ENCODE measurements at regions not wholly inside any gene's neighbourhood (a gene's known extent, or its start where the extent isn't known, plus 50 kb on each side); places are given as distances from the start of the nearest gene placed in this dataset.

DNA sequence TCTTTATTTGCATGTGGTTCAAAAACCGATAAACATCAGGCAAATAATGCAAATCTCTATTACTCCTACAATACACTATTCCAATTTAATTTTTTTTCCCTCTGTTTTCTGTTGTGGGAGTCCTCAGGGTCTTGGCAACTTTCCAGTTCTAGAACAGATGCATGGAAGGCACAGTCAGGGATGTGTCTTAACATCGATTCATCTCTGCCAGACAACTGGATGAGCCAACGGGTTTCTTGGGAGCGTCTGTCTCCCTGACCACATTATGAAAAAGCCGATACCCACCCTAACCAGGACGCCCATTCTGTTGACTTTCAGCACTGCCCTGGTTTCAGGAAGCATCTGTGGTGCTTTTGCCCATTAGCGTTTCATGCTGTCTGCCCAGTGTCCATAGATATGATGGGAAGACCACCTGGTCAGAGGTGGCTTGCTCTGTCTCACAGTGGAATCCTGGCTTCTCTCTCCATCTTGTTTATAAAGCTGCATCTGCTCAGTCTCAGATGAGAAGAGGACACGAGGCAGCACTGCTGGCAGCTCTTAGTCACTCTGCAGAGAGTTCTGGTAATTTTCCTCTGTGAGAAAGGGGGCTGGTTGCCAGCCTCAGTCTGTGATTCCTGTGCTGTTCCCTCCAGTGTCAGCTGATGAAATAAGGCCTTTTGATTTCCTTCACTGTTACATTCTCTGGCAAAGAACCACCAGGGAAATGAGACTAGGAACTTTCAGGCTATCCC is 57.9 kb upstream of the KCNE4 start:
- Histone ChIP-seq H3K36me3 (no peaks in the 10 kb centered on the region), H3K27me3 (no peaks in the 10 kb centered on the region), H3K9me3 (no peaks in the 10 kb centered on the region), H3K4me3 (no peak overlapping the region)
- peak; percentile 81 for DNase-seq

DNA sequence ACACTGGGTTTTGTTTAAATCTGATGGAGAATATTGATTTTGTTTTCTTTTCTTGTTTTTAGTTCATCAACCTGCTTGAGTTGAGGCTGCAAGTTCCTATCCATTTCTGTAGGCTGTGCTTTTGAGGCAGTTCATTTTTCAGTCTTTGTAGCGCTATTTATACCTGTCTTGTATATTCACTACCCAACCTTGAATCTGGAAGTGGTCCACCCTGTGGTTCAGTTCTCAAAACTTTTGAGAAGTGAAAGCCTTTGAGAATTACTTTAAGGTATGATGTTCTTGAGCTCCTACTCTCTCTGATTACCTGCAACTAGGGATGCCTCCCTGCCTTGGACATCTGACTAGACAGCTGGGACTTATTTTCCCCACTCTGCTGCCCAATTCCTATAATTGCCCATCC is 53.5 kb upstream of the KCNE4 start:
- Histone ChIP-seq H3K27me3 (no peaks in the 10 kb centered on the region), H3K4me3 (no peak overlapping the region), H3K36me3 (no peaks in the 10 kb centered on the region), H3K9me3 (no peaks in the 10 kb centered on the region)
- no peak for DNase-seq

DNA sequence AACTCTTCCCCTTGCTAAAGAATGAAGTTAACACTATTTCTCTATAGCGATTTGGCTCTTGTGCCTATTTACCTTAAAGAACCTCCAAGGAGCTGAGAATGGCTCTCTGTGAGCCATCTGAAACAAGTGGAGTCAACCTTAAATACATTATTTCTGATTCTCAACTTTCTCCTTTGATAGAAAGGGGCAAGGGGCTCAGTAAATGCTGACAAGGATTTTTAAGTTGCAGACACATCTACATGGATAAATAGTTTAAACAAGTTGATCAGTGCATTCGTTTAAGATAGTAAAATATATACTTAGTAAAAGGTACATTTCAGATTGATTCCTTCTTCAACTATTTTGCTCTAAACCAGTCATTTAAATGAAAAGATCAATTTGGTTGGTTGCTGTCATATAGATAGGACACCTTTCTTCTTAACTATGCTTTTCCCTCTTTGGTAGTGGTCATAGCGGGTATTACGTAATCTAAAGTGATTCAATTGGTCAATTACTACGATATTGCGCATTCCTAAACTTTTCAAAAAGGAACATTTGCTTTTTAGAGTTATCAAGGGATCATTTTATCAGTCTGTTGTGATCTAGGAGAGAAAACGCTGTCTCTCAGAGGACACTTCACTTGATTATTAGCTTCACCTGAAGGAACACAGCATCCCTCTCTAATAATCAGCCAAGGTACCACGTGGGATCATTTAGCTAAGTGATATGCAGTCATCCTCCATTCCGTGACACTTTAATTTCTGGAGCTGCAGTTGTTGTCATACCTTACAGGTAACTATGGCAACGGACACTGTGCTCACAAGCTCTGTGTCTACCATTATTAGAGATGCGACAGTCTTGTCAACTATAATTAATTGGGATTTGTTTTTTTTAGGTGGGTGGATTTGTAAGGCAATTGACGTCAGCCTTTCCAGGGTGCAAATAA is 50.9 kb upstream of the KCNE4 start:
- DNase-seq: no peak
- no peaks in the 10 kb centered on the region for H3K36me3 ChIP-seq
- H3K27me3 ChIP-seq: no peaks in the 10 kb centered on the region
- H3K9me3 ChIP-seq: no peaks in the 10 kb centered on the region
- no peak overlapping the region for H3K4me3 ChIP-seq

DNA sequence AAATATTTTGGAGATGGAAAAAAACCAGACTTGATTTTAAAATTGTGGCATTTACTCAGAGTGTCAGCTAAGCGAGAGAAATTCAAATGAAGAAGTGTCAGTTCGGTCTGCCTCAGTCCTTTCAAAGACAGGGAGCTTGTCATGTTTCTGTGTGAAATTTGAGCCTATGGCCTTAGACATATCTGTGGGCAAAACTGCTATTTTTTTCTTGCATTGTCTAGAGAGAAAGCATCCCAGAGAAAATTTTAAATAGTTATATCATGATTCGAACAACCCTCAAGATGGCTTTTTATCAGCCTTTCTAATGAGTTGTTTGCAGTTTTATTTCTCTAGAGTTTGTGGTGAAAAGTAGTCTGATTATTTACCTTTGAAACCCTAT is 50.2 kb upstream of the KCNE4 start:
- no peak overlapping the region for H3K4me3 ChIP-seq
- H3K9me3 ChIP-seq: no peaks in the 10 kb centered on the region
- DNase-seq: no peak
- no peaks in the 10 kb centered on the region for H3K27me3 ChIP-seq
- H3K36me3 ChIP-seq: no peaks in the 10 kb centered on the region
